ENCODE measurements at regions not wholly inside any gene's neighbourhood (a gene's known extent, or its start where the extent isn't known, plus 50 kb on each side); places are given as distances from the start of the nearest gene placed in this dataset.
A peak's percentile ranks its signal among the peaks of the same experiment; 100 is the strongest.
"Not testable (repeated sequence)": the region's sequence is repeated elsewhere in the genome, so short reads cannot be mapped to it uniquely, and the experiment has no call there.

GRCh38 chr1:118803128-118803527, 185.0 kb downstream of the TBX15 start:
- H3K4me1 ChIP-seq (ENCODE audit: control insufficient read depth, insufficient read depth, low read length, unreplicated experiment); H3K36me3 ChIP-seq (ENCODE audit: insufficient read depth, low read length): not testable (repeated sequence)

GRCh38 chr1:118791094-118791691, 196.9 kb downstream of the TBX15 start:
- no peak overlapping the region for H2AFZ ChIP-seq (ENCODE audit: low read length, unreplicated experiment)
- H3K36me3 ChIP-seq (ENCODE audit: insufficient read depth, low read length) = no peaks in the 10 kb centered on the region
- no peak overlapping the region for H3K4me3 ChIP-seq (ENCODE audit: low read depth, low read length)
- H3K27me3 ChIP-seq (ENCODE audit: insufficient read depth, low read length) = no peaks in the 10 kb centered on the region
- H3K4me1 ChIP-seq (ENCODE audit: control insufficient read depth, insufficient read depth, low read length, unreplicated experiment) = peaks cover 11% of the 10 kb centered on the region
- no peak overlapping the region for H3K27ac ChIP-seq (ENCODE audit: low read depth, low read length)
- H3K79me2 ChIP-seq (ENCODE audit: control insufficient read depth, insufficient read depth, low read length, unreplicated experiment) = no peaks in the 10 kb centered on the region

More at GRCh38 chr1:118803128-118803527, 185.0 kb downstream of the TBX15 start:
- H3K4me3 ChIP-seq (ENCODE audit: low read depth, low read length); H3K27ac ChIP-seq (ENCODE audit: low read depth, low read length); H2AFZ ChIP-seq (ENCODE audit: low read length, unreplicated experiment); H3K27me3 ChIP-seq (ENCODE audit: insufficient read depth, low read length); H3K79me2 ChIP-seq (ENCODE audit: control insufficient read depth, insufficient read depth, low read length, unreplicated experiment): not testable (repeated sequence)

- Histone ChIP-seq H2AFZ (ENCODE audit: low read length, unreplicated experiment) (peak overlapping the region; percentile 72), H3K27ac (ENCODE audit: low read depth, low read length) (peak overlapping the region; percentile 30; the same call in 1 of the 2 replicates), H3K36me3 (ENCODE audit: insufficient read depth, low read length) (no peaks in the 10 kb centered on the region), H3K27me3 (ENCODE audit: insufficient read depth, low read length) (no peaks in the 10 kb centered on the region), H3K4me1 (ENCODE audit: control insufficient read depth, insufficient read depth, low read length, unreplicated experiment) (peaks cover 22% of the 10 kb centered on the region), H3K79me2 (ENCODE audit: control insufficient read depth, insufficient read depth, low read length, unreplicated experiment) (no peaks in the 10 kb centered on the region), H3K4me3 (ENCODE audit: low read depth, low read length) (no peak overlapping the region)
These were observed 199.7 kb downstream of the TBX15 start for GRCh38 chr1:118788463-118788862.

GRCh38 chr1:118786454-118787155, 201.5 kb downstream of the TBX15 start:
- H3K36me3 ChIP-seq (ENCODE audit: insufficient read depth, low read length) = no peaks in the 10 kb centered on the region
- H3K27me3 ChIP-seq (ENCODE audit: insufficient read depth, low read length) = no peaks in the 10 kb centered on the region
- no peak overlapping the region for H3K27ac ChIP-seq (ENCODE audit: low read depth, low read length)
- no peak overlapping the region for H3K4me3 ChIP-seq (ENCODE audit: low read depth, low read length)
- H3K79me2 ChIP-seq (ENCODE audit: control insufficient read depth, insufficient read depth, low read length, unreplicated experiment) = no peaks in the 10 kb centered on the region
- H3K4me1 ChIP-seq (ENCODE audit: control insufficient read depth, insufficient read depth, low read length, unreplicated experiment) = peaks cover 22% of the 10 kb centered on the region
- no peak overlapping the region for H2AFZ ChIP-seq (ENCODE audit: low read length, unreplicated experiment)

- peaks cover 22% of the 10 kb centered on the region for H3K4me1 ChIP-seq (ENCODE audit: control insufficient read depth, insufficient read depth, low read length, unreplicated experiment)
- no peak overlapping the region for H3K27ac ChIP-seq (ENCODE audit: low read depth, low read length)
- no peaks in the 10 kb centered on the region for H3K36me3 ChIP-seq (ENCODE audit: insufficient read depth, low read length)
- no peak overlapping the region for H3K4me3 ChIP-seq (ENCODE audit: low read depth, low read length)
- H2AFZ ChIP-seq (ENCODE audit: low read length, unreplicated experiment) = no peak overlapping the region
- H3K27me3 ChIP-seq (ENCODE audit: insufficient read depth, low read length) = no peaks in the 10 kb centered on the region
- H3K79me2 ChIP-seq (ENCODE audit: control insufficient read depth, insufficient read depth, low read length, unreplicated experiment) = no peaks in the 10 kb centered on the region
These were observed 202.9 kb downstream of the TBX15 start for GRCh38 chr1:118785246-118785645.

GRCh38 chr1:118783095-118783758, 204.9 kb downstream of the TBX15 start:
- H3K4me1 ChIP-seq (ENCODE audit: control insufficient read depth, insufficient read depth, low read length, unreplicated experiment) = peaks cover 16% of the 10 kb centered on the region
- H3K4me3 ChIP-seq (ENCODE audit: low read depth, low read length) = no peak overlapping the region
- no peak overlapping the region for H2AFZ ChIP-seq (ENCODE audit: low read length, unreplicated experiment)
- H3K36me3 ChIP-seq (ENCODE audit: insufficient read depth, low read length) = no peaks in the 10 kb centered on the region
- no peaks in the 10 kb centered on the region for H3K79me2 ChIP-seq (ENCODE audit: control insufficient read depth, insufficient read depth, low read length, unreplicated experiment)
- no peaks in the 10 kb centered on the region for H3K27me3 ChIP-seq (ENCODE audit: insufficient read depth, low read length)
- no peak overlapping the region for H3K27ac ChIP-seq (ENCODE audit: low read depth, low read length)

- H2AFZ ChIP-seq (ENCODE audit: low read length, unreplicated experiment) = no peak overlapping the region
- no peaks in the 10 kb centered on the region for H3K27me3 ChIP-seq (ENCODE audit: insufficient read depth, low read length)
- no peaks in the 10 kb centered on the region for H3K4me1 ChIP-seq (ENCODE audit: control insufficient read depth, insufficient read depth, low read length, unreplicated experiment)
- no peaks in the 10 kb centered on the region for H3K36me3 ChIP-seq (ENCODE audit: insufficient read depth, low read length)
- H3K79me2 ChIP-seq (ENCODE audit: control insufficient read depth, insufficient read depth, low read length, unreplicated experiment) = no peaks in the 10 kb centered on the region
- no peak overlapping the region for H3K4me3 ChIP-seq (ENCODE audit: low read depth, low read length)
- H3K27ac ChIP-seq (ENCODE audit: low read depth, low read length) = peak overlapping the region; percentile 28; the same call in 1 of the 2 replicates
These were observed 214.5 kb downstream of the TBX15 start for GRCh38 chr1:118773656-118774055.

- no peaks in the 10 kb centered on the region for H3K79me2 ChIP-seq (ENCODE audit: control insufficient read depth, insufficient read depth, low read length, unreplicated experiment)
- peaks cover 9% of the 10 kb centered on the region for H3K4me1 ChIP-seq (ENCODE audit: control insufficient read depth, insufficient read depth, low read length, unreplicated experiment)
- H3K36me3 ChIP-seq (ENCODE audit: insufficient read depth, low read length) = no peaks in the 10 kb centered on the region
- H2AFZ ChIP-seq (ENCODE audit: low read length, unreplicated experiment) = no peak overlapping the region
- no peak overlapping the region for H3K4me3 ChIP-seq (ENCODE audit: low read depth, low read length)
- no peaks in the 10 kb centered on the region for H3K27me3 ChIP-seq (ENCODE audit: insufficient read depth, low read length)
- no peak overlapping the region for H3K27ac ChIP-seq (ENCODE audit: low read depth, low read length)
These were observed 220.2 kb downstream of the TBX15 start for GRCh38 chr1:118767971-118768370.

- H2AFZ ChIP-seq (ENCODE audit: low read length, unreplicated experiment) = no peak overlapping the region
- no peaks in the 10 kb centered on the region for H3K27me3 ChIP-seq (ENCODE audit: insufficient read depth, low read length)
- no peaks in the 10 kb centered on the region for H3K36me3 ChIP-seq (ENCODE audit: insufficient read depth, low read length)
- H3K4me1 ChIP-seq (ENCODE audit: control insufficient read depth, insufficient read depth, low read length, unreplicated experiment) = no peaks in the 10 kb centered on the region
- H3K27ac ChIP-seq (ENCODE audit: low read depth, low read length) = no peak overlapping the region
- no peak overlapping the region for H3K4me3 ChIP-seq (ENCODE audit: low read depth, low read length)
- no peaks in the 10 kb centered on the region for H3K79me2 ChIP-seq (ENCODE audit: control insufficient read depth, insufficient read depth, low read length, unreplicated experiment)
These were observed 234.2 kb downstream of the TBX15 start for GRCh38 chr1:118753976-118754375.

GRCh38 chr1:118751166-118751565, 237.0 kb downstream of the TBX15 start:
- H3K79me2 ChIP-seq (ENCODE audit: control insufficient read depth, insufficient read depth, low read length, unreplicated experiment) = no peaks in the 10 kb centered on the region
- H3K4me1 ChIP-seq (ENCODE audit: control insufficient read depth, insufficient read depth, low read length, unreplicated experiment) = no peaks in the 10 kb centered on the region
- no peak overlapping the region for H2AFZ ChIP-seq (ENCODE audit: low read length, unreplicated experiment)
- no peak overlapping the region for H3K27ac ChIP-seq (ENCODE audit: low read depth, low read length)
- no peak overlapping the region for H3K4me3 ChIP-seq (ENCODE audit: low read depth, low read length)
- no peaks in the 10 kb centered on the region for H3K27me3 ChIP-seq (ENCODE audit: insufficient read depth, low read length)
- no peaks in the 10 kb centered on the region for H3K36me3 ChIP-seq (ENCODE audit: insufficient read depth, low read length)

- H3K27ac ChIP-seq (ENCODE audit: low read depth, low read length) = no peak overlapping the region
- no peaks in the 10 kb centered on the region for H3K27me3 ChIP-seq (ENCODE audit: insufficient read depth, low read length)
- H3K36me3 ChIP-seq (ENCODE audit: insufficient read depth, low read length) = no peaks in the 10 kb centered on the region
- H3K79me2 ChIP-seq (ENCODE audit: control insufficient read depth, insufficient read depth, low read length, unreplicated experiment) = no peaks in the 10 kb centered on the region
- no peak overlapping the region for H2AFZ ChIP-seq (ENCODE audit: low read length, unreplicated experiment)
- no peaks in the 10 kb centered on the region for H3K4me1 ChIP-seq (ENCODE audit: control insufficient read depth, insufficient read depth, low read length, unreplicated experiment)
- H3K4me3 ChIP-seq (ENCODE audit: low read depth, low read length) = no peak overlapping the region
These were observed 243.7 kb downstream of the TBX15 start for GRCh38 chr1:118744420-118744819.

All from ACC112 (cell line).